AG04450 (cell line): ENCODE measurements at regions not wholly inside any gene's neighbourhood (a gene's known extent, or its start where the extent isn't known, plus 50 kb on each side); places are given as distances from the start of the nearest gene placed in this dataset.

Experiments
- CTCF ChIA-PET: fragments of 300-600, 350-600 bp; formaldehyde crosslinking; extraction: SDS; loops from one replicate; lab custom pipeline; 2022; ENCODE audit warnings: antibody characterized with exemption, inconsistent platforms; lab: Charles Lee
- POLR2A ChIA-PET: fragments of 350-600 bp; formaldehyde crosslinking; extraction: SDS; loops from one replicate; lab custom pipeline; 2021; ENCODE audit warnings: antibody characterized with exemption, inconsistent platforms; lab: Yijun Ruan, JAX
- DNase-seq: peaks from one replicate; pipeline ENCODE4 v3.0.0-alpha.2; 2011; ENCODE audit warnings: low read depth, low spot score
- H3K27ac ChIP-seq: one replicate; pipeline ENCODE4 v1.5.1; 2012; ENCODE audit warnings: low read depth, low read length, control low read depth
- H3K27me3 ChIP-seq: one replicate; pipeline ENCODE4 v1.6.0; 2012; ENCODE audit warnings: low read length; ENCODE audit not compliant: control insufficient read depth, insufficient read depth
- H3K4me3 ChIP-seq: 2 replicates; pipeline ENCODE4 v1.5.1; 2011; ENCODE audit warnings: mild to moderate bottlenecking, low read depth, low read length, control low read depth
- H3K9me3 ChIP-seq: 2 replicates; pipeline ENCODE4 v1.5.1; 2012; ENCODE audit warnings: low read length; ENCODE audit not compliant: control insufficient read depth, insufficient read depth
- TF ChIP-seq, protein P1 (sequence below): IDR thresholded peaks from 2 replicates; pipeline ENCODE4 v1.5.1; 2011; ENCODE audit warnings: low read depth, low read length, control low read depth, inconsistent platforms

DNA sequence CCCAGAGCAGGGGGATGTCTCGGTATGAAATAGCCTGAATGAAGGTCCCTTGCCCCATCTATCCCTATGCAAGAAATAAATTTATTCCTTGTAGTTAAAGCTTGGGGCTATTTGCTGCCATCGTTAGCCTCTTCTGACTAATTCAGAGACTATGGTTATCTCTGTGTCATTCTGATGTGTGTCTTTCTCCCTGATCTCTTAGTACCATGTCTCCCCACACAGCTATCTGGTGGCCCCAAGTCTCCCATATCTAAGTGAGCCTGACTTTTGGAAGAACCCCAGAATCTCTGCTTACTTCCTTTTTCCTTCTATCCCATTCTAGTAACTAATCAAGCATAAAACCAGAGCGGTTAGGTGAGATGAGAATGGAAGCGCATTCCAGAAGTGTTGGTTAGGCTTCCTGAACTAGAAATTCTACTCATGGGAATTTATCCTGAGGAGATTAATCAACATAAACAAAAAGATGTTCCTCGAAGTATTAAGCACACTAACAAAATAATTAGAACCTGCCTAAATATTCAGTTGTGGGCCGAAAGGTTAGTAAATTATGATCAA is 71.4 kb upstream of the BMAL1 start:
- Histone ChIP-seq H3K27ac (no peak overlapping the region), H3K27me3 (no peaks in the 10 kb centered on the region), H3K9me3 (no peaks in the 10 kb centered on the region), H3K4me3 (no peak overlapping the region)
- no peak for DNase-seq
- TF ChIP-seq, protein P1, sequence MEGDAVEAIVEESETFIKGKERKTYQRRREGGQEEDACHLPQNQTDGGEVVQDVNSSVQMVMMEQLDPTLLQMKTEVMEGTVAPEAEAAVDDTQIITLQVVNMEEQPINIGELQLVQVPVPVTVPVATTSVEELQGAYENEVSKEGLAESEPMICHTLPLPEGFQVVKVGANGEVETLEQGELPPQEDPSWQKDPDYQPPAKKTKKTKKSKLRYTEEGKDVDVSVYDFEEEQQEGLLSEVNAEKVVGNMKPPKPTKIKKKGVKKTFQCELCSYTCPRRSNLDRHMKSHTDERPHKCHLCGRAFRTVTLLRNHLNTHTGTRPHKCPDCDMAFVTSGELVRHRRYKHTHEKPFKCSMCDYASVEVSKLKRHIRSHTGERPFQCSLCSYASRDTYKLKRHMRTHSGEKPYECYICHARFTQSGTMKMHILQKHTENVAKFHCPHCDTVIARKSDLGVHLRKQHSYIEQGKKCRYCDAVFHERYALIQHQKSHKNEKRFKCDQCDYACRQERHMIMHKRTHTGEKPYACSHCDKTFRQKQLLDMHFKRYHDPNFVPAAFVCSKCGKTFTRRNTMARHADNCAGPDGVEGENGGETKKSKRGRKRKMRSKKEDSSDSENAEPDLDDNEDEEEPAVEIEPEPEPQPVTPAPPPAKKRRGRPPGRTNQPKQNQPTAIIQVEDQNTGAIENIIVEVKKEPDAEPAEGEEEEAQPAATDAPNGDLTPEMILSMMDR = no peak
- CTCF ChIA-PET = interaction anchor here (1.0 to 1.7 kb wide), 2 partner anchors 138 to 139 kb away, joined by 5 to 6 read pairs; no protein-coding TSS in a partner anchor
- POLR2A ChIA-PET = no interaction called here

DNA sequence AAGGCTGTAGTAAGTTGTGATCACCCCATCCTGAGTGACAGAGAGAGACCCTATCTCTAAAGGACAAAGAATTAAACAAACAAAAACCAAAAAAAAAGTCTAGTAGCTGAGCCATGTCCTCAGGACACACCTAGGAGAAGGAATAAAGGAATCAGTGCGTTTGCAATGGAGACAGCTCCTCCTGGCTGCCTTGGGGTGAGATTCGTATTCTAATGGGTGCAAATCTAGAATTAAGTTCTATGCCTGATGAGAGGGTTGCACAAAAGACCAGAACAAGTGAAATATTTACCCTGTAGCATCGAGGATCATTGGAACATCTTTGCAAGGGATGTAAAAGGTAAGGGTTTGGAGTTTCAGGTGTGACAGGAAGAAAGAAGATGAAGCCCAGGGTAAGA is 70.3 kb upstream of the BMAL1 start:
- H3K27me3 ChIP-seq = no peaks in the 10 kb centered on the region
- ChIA-PET CTCF (interaction anchor here (1.2 to 6.1 kb wide), 4 partner anchors 9 to 178 kb away, joined by 3 to 148 read pairs (median 114); no protein-coding TSS in a partner anchor), POLR2A (no interaction called here)
- H3K27ac ChIP-seq = peak overlapping the region; percentile 63
- TF ChIP-seq, protein P1 = peak; percentile 8; the same call in 1 of the 2 replicates
- H3K4me3 ChIP-seq = no peak overlapping the region
- no peaks in the 10 kb centered on the region for H3K9me3 ChIP-seq
- DNase-seq = no peak

DNA sequence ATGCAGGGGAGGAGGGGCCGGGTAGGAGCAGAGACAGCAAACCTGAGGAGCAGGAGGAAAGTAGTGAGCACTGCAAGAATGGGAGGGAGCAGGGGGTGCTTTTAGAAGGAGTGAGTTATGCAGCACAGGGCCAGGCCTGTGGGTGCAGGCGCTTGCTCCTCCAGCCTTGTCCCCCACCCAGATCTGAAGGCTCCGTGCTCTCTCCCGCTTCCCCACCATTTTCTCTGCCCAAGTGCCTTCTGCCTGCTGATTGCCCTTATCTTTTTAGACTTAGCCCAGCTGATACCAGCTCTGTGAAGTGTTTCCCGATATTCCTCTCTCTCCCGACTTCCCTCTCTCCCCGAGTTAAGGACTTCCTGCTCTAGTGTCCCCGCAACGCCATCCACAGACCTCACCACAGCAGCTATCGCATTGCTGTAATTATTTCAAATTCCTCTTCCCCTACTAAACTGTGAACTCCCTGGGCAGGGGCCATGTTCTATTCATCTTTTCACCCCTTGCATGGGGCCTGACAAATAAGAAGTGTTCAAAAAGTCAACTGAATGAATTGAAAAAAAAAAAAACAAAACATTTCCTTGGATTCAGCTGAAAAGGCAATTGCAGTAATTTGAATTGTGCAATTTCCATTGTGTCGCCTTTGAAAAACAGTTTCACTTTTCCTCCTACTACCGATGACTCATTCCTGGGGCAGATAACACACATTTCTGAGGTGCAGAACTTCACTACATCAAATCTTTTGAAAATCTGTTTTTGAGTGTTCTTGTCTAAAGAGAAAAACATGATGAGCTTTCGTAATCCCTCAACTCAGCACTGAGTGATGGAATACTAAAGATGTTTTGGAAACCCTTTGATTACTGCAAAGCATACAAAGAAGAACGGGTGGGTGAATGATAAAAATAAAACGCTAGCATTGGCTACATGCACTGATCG is 69.7 kb upstream of the BMAL1 start:
- ChIA-PET POLR2A (interaction anchor here (0.7 kb wide), 2 partner anchors 21 to 320 kb away, joined by 3 to 5 read pairs; no protein-coding TSS in a partner anchor), CTCF (interaction anchor here (0.6 to 6.1 kb wide), 8 partner anchors 9 to 1247 kb away, joined by 3 to 148 read pairs (median 20); no protein-coding TSS in a partner anchor)
- H3K27ac ChIP-seq = peak overlapping the region; percentile 63
- H3K9me3 ChIP-seq = no peaks in the 10 kb centered on the region
- TF ChIP-seq, protein P1 = no peak
- peak; percentile 30 for DNase-seq
- H3K4me3 ChIP-seq = peak overlapping the region; percentile 37
- H3K27me3 ChIP-seq = no peaks in the 10 kb centered on the region

DNA sequence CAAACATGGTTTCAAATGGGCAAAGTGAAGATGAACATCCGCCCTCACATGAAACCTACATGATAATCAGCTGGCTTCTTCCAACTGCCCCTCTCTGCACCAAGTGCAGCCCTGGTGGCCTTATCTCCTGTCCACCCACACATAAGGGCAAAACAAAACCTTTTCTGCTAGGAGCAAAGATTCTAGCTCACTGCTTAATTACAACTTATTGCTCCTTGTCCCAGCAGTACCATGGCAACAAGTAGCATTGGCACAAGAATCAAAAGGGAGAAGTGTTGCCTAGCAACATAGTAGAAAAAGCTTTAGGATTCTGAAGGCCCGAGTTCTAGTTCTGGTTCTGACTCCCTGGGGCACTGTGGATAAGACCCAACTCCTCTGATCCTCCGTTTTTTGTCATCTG is 68.7 kb upstream of the BMAL1 start:
- POLR2A ChIA-PET = interaction anchor here (0.6 to 0.7 kb wide), 2 partner anchors 130 to 154 kb away, joined by 3 read pairs; no protein-coding TSS in a partner anchor
- no peak overlapping the region for H3K27ac ChIP-seq
- TF ChIP-seq, protein P1 = no peak
- no peak overlapping the region for H3K4me3 ChIP-seq
- CTCF ChIA-PET = interaction anchor here (1.5 to 6.1 kb wide), 8 partner anchors 29 to 257 kb away, joined by 4 to 148 read pairs (median 20); no protein-coding TSS in a partner anchor
- DNase-seq = no peak
- H3K27me3 ChIP-seq = no peaks in the 10 kb centered on the region
- H3K9me3 ChIP-seq = no peaks in the 10 kb centered on the region
